ENCODE measurements at regions not wholly inside any gene's neighbourhood (a gene's known extent, or its start where the extent isn't known, plus 50 kb on each side); places are given as distances from the start of the nearest gene placed in this dataset.

- H3K27ac ChIP-seq (ENCODE audit: low read length), result no peak overlapping the region
These were observed 306.2 kb upstream of the PITRM1 start for GRCh38 chr10:3478632-3479240.

GRCh38 chr10:3478153-3478552, 305.6 kb upstream of the PITRM1 start:
- DNase-seq (no peak), ATAC-seq (no peak)
- 99% methylated on average over 2 of the region's 2 CpGs for WGBS
- no peaks in the 10 kb centered on the region for H3K9me3 ChIP-seq (ENCODE audit: control insufficient read depth, low read length)
- H3K27me3 ChIP-seq (ENCODE audit: control insufficient read depth, insufficient read depth), result no peaks in the 10 kb centered on the region
- no peak overlapping the region for H3K4me3 ChIP-seq (ENCODE audit: low read length)
- intact Hi-C loops (cut with DNase I), result no loop called here
- no peak overlapping the region for H3K27ac ChIP-seq (ENCODE audit: low read length)
- no peaks in the 10 kb centered on the region for H3K4me1 ChIP-seq (ENCODE audit: control insufficient read depth, insufficient read depth, low read length)

More at GRCh38 chr10:3478632-3479240, 306.2 kb upstream of the PITRM1 start:
- Histone ChIP-seq H3K4me3 (ENCODE audit: low read length) (no peak overlapping the region), H3K9me3 (ENCODE audit: control insufficient read depth, low read length) (no peaks in the 10 kb centered on the region), H3K4me1 (ENCODE audit: control insufficient read depth, insufficient read depth, low read length) (no peaks in the 10 kb centered on the region), H3K27me3 (ENCODE audit: control insufficient read depth, insufficient read depth) (no peaks in the 10 kb centered on the region)
- DNase-seq (no peak), ATAC-seq (no peak)
- intact Hi-C loops (cut with DNase I), result no loop called here
- WGBS, result 97% methylated on average over 7 of the region's 7 CpGs

GRCh38 chr10:3477683-3478082, 305.1 kb upstream of the PITRM1 start:
- DNase-seq, result no peak
- H3K27ac ChIP-seq (ENCODE audit: low read length), result no peak overlapping the region
- 51% methylated on average over 3 of the region's 3 CpGs for WGBS
- no peaks in the 10 kb centered on the region for H3K4me1 ChIP-seq (ENCODE audit: control insufficient read depth, insufficient read depth, low read length)
- no peaks in the 10 kb centered on the region for H3K27me3 ChIP-seq (ENCODE audit: control insufficient read depth, insufficient read depth)
- H3K4me3 ChIP-seq (ENCODE audit: low read length), result no peak overlapping the region
- ATAC-seq, result no peak
- no peaks in the 10 kb centered on the region for H3K9me3 ChIP-seq (ENCODE audit: control insufficient read depth, low read length)
- intact Hi-C loops (cut with DNase I), result no loop called here

- H3K27me3 ChIP-seq (ENCODE audit: control insufficient read depth, insufficient read depth), result no peaks in the 10 kb centered on the region
- peaks cover 3% of the 10 kb centered on the region for H3K4me1 ChIP-seq (ENCODE audit: control insufficient read depth, insufficient read depth, low read length)
- H3K4me3 ChIP-seq (ENCODE audit: low read length), result no peak overlapping the region
- H3K27ac ChIP-seq (ENCODE audit: low read length), result no peak overlapping the region
- no peaks in the 10 kb centered on the region for H3K9me3 ChIP-seq (ENCODE audit: control insufficient read depth, low read length)
- intact Hi-C loops (cut with DNase I), result no loop called here
- ATAC-seq (no peak), DNase-seq (no peak)
- WGBS, result 94% methylated on average over 12 of the region's 12 CpGs
These were observed 304.3 kb upstream of the PITRM1 start for GRCh38 chr10:3476640-3477448.

- intact Hi-C loops (cut with DNase I), result no loop called here
- Histone ChIP-seq H3K4me1 (ENCODE audit: control insufficient read depth, insufficient read depth, low read length) (peaks cover 4% of the 10 kb centered on the region), H3K27me3 (ENCODE audit: control insufficient read depth, insufficient read depth) (no peaks in the 10 kb centered on the region), H3K27ac (ENCODE audit: low read length) (no peak overlapping the region), H3K4me3 (ENCODE audit: low read length) (no peak overlapping the region), H3K9me3 (ENCODE audit: control insufficient read depth, low read length) (no peaks in the 10 kb centered on the region)
- DNase-seq (no peak), ATAC-seq (no peak)
- WGBS, result 87% methylated on average over 10 of the region's 10 CpGs
These were observed 303.6 kb upstream of the PITRM1 start for GRCh38 chr10:3476186-3476585.

- 64% methylated on average over 6 of the region's 6 CpGs for WGBS
- H3K4me3 ChIP-seq (ENCODE audit: low read length), result no peak overlapping the region
- H3K27me3 ChIP-seq (ENCODE audit: control insufficient read depth, insufficient read depth), result no peaks in the 10 kb centered on the region
- intact Hi-C loops (cut with DNase I), result no loop called here
- peaks cover 4% of the 10 kb centered on the region for H3K4me1 ChIP-seq (ENCODE audit: control insufficient read depth, insufficient read depth, low read length)
- no peak for ATAC-seq
- no peak for DNase-seq
- H3K9me3 ChIP-seq (ENCODE audit: control insufficient read depth, low read length), result no peaks in the 10 kb centered on the region
- H3K27ac ChIP-seq (ENCODE audit: low read length), result no peak overlapping the region
These were observed 302.8 kb upstream of the PITRM1 start for GRCh38 chr10:3475367-3475766.

- WGBS, result 97% methylated on average over 8 of the region's 8 CpGs
- Histone ChIP-seq H3K9me3 (ENCODE audit: control insufficient read depth, low read length) (no peaks in the 10 kb centered on the region), H3K4me3 (ENCODE audit: low read length) (no peak overlapping the region), H3K4me1 (ENCODE audit: control insufficient read depth, insufficient read depth, low read length) (peaks cover 7% of the 10 kb centered on the region), H3K27me3 (ENCODE audit: control insufficient read depth, insufficient read depth) (no peaks in the 10 kb centered on the region), H3K27ac (ENCODE audit: low read length) (no peak overlapping the region)
- ATAC-seq (no peak), DNase-seq (no peak)
- intact Hi-C loops (cut with DNase I), result no loop called here
These were observed 301.7 kb upstream of the PITRM1 start for GRCh38 chr10:3474266-3474665.

DNA sequence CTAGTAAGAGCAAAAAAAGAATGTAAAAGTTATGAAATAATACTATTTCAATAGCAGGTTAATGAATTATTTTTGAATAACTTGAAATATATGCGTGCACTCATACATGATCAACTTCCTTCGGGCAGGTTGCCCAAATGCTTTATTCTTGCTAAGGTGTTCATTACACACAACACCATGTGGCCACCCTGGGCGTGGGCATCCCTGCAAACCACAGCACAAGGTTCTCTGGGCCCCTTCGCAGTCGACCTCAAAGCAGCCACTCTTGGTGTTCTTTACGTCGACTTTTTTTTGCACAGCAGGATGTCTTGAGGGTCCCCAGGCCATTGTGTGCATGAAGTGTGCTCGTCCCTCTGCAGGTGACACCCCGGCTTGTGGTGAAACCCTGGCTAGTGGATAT, 300.7 kb upstream of the PITRM1 start:
- intact Hi-C loops (cut with DNase I), result no loop called here
- 95% methylated on average over 9 of the region's 9 CpGs for WGBS
- no peaks in the 10 kb centered on the region for H3K9me3 ChIP-seq (ENCODE audit: control insufficient read depth, low read length)
- H3K4me1 ChIP-seq (ENCODE audit: control insufficient read depth, insufficient read depth, low read length), result peaks cover 8% of the 10 kb centered on the region
- H3K4me3 ChIP-seq (ENCODE audit: low read length), result no peak overlapping the region
- DNase-seq (no peak), ATAC-seq (no peak)
- H3K27me3 ChIP-seq (ENCODE audit: control insufficient read depth, insufficient read depth), result no peaks in the 10 kb centered on the region
- H3K27ac ChIP-seq (ENCODE audit: low read length), result no peak overlapping the region

- Histone ChIP-seq H3K27me3 (ENCODE audit: control insufficient read depth, insufficient read depth) (no peaks in the 10 kb centered on the region), H3K4me1 (ENCODE audit: control insufficient read depth, insufficient read depth, low read length) (peaks cover 8% of the 10 kb centered on the region), H3K27ac (ENCODE audit: low read length) (peak overlapping the region; percentile 93), H3K4me3 (ENCODE audit: low read length) (peak overlapping the region; percentile 26), H3K9me3 (ENCODE audit: control insufficient read depth, low read length) (no peaks in the 10 kb centered on the region)
- ATAC-seq (peak; percentile 30 to 47), DNase-seq (no peak)
- 43% methylated on average over 16 of the region's 16 CpGs for WGBS
- intact Hi-C loops (cut with DNase I), result no loop called here
These were observed 299.9 kb upstream of the PITRM1 start for GRCh38 chr10:3472287-3473051.

GRCh38 chr10:3471927-3472286, 299.3 kb upstream of the PITRM1 start:
- 89% methylated on average over 8 of the region's 8 CpGs for WGBS
- H3K27ac ChIP-seq (ENCODE audit: low read length), result peak overlapping the region; percentile 93
- intact Hi-C loops (cut with DNase I), result no loop called here
- no peak overlapping the region for H3K4me3 ChIP-seq (ENCODE audit: low read length)
- no peak for ATAC-seq
- no peaks in the 10 kb centered on the region for H3K27me3 ChIP-seq (ENCODE audit: control insufficient read depth, insufficient read depth)
- no peaks in the 10 kb centered on the region for H3K9me3 ChIP-seq (ENCODE audit: control insufficient read depth, low read length)
- no peak for DNase-seq
- H3K4me1 ChIP-seq (ENCODE audit: control insufficient read depth, insufficient read depth, low read length), result peaks cover 8% of the 10 kb centered on the region

- intact Hi-C loops (cut with DNase I), result no loop called here
- no peak for DNase-seq
- 64% methylated on average over 10 of the region's 10 CpGs for WGBS
- H3K9me3 ChIP-seq (ENCODE audit: control insufficient read depth, low read length), result no peaks in the 10 kb centered on the region
- no peak overlapping the region for H3K4me3 ChIP-seq (ENCODE audit: low read length)
- H3K27me3 ChIP-seq (ENCODE audit: control insufficient read depth, insufficient read depth), result no peaks in the 10 kb centered on the region
- H3K27ac ChIP-seq (ENCODE audit: low read length), result peak overlapping the region; percentile 93
- H3K4me1 ChIP-seq (ENCODE audit: control insufficient read depth, insufficient read depth, low read length), result peaks cover 8% of the 10 kb centered on the region
- ATAC-seq, result no peak
These were observed 298.9 kb upstream of the PITRM1 start for GRCh38 chr10:3471472-3471871.
